Neural cell (in vitro differentiated cells): ENCODE measurements at regions not wholly inside any gene's neighbourhood (a gene's known extent, or its start where the extent isn't known, plus 50 kb on each side); places are given as distances from the start of the nearest gene placed in this dataset.

Experiments
- H2AFZ ChIP-seq: fragments of 200-600, 300-800 bp; sonication (generic), shearing (Covaris generic); 2 replicates; pipeline ENCODE4 v1.6.0; 2014; ENCODE audit warnings: low read depth, mild to moderate bottlenecking, antibody characterized with exemption, low read length, moderate library complexity
- H3F3A ChIP-seq: fragments of 200-600 bp; shearing (Covaris generic); 2 replicates; pipeline ENCODE4 v1.6.1; 2016; ENCODE audit warnings: mild to moderate bottlenecking, moderate library complexity, mixed read lengths, antibody characterized with exemption, low read length; ENCODE audit not compliant: insufficient read depth, poor library complexity, severe bottlenecking
- H3K27ac ChIP-seq: fragments of 200-600, 300-800 bp; sonication (generic), shearing (Covaris generic); 2 replicates; pipeline ENCODE4 v1.5.1; 2014; ENCODE audit warnings: mild to moderate bottlenecking, low read length, moderate library complexity
- H3K27me3 ChIP-seq: fragments of 300-800, 200-600 bp; sonication (generic), shearing (Covaris generic); 2 replicates; pipeline ENCODE4 v1.6.0; 2014; ENCODE audit warnings: mild to moderate bottlenecking, low read depth, low read length, moderate library complexity; ENCODE audit not compliant: insufficient read depth
- H3K36me3 ChIP-seq: fragments of 300-800, 200-600 bp; sonication (generic), shearing (Covaris generic); 2 replicates; pipeline ENCODE4 v1.5.1; 2014; ENCODE audit warnings: mild to moderate bottlenecking, antibody characterized with exemption, low read length, moderate library complexity; ENCODE audit not compliant: insufficient read depth
- H3K4me2 ChIP-seq: fragments of 300-800, 200-600 bp; sonication (generic), shearing (Covaris generic); 2 replicates; pipeline ENCODE4 v1.6.0; 2014; ENCODE audit warnings: mild to moderate bottlenecking, low read length
- H3K4me3 ChIP-seq: fragments of 300-800, 200-600 bp; sonication (generic), shearing (Covaris generic); 2 replicates; pipeline ENCODE4 v1.5.1; 2014; ENCODE audit warnings: mild to moderate bottlenecking, low read length, moderate library complexity
- H3K79me2 ChIP-seq: fragments of 200-600 bp; shearing (Covaris generic); replicated peaks from 2 replicates; pipeline ENCODE4 v1.6.0; 2014; ENCODE audit warnings: mild to moderate bottlenecking, low read length, moderate library complexity; ENCODE audit not compliant: insufficient read depth
- H3K9ac ChIP-seq: fragments of 300-800, 200-600 bp; sonication (generic), shearing (Covaris generic); 2 replicates; pipeline ENCODE4 v1.6.1; 2016; ENCODE audit warnings: mild to moderate bottlenecking, low read length, mixed read lengths
- H3K9me2 ChIP-seq: fragments of 200-600 bp; shearing (Covaris generic); 2 replicates; pipeline ENCODE4 v1.6.1; 2016; ENCODE audit warnings: mild to moderate bottlenecking, low read length, mixed read lengths; ENCODE audit not compliant: insufficient read depth
- H3K9me3 ChIP-seq: fragments of 200-600, 300-800 bp; sonication (generic), shearing (Covaris generic); 2 replicates; pipeline ENCODE4 v1.6.1; 2016; ENCODE audit warnings: mild to moderate bottlenecking, mixed run types, low read length, moderate library complexity, mixed read lengths
- H4K20me1 ChIP-seq: fragments of 200-600 bp; shearing (Covaris generic); 2 replicates; pipeline ENCODE4 v1.6.1; 2016; ENCODE audit warnings: mild to moderate bottlenecking, mixed run types; ENCODE audit not compliant: insufficient read depth
- EP300 ChIP-seq: fragments of 450-650 bp; conservative IDR thresholded peaks from 2 replicates; pipeline ENCODE4 v1.6.1; 2014; ENCODE audit warnings: antibody characterized with exemption, mild to moderate bottlenecking, moderate library complexity; ENCODE audit not compliant: poor library complexity, severe bottlenecking
- EZH2 ChIP-seq: fragments of 200-600, 300-800 bp; shearing (Covaris generic), sonication (generic); IDR thresholded peaks from 2 replicates; pipeline ENCODE4 v1.6.1; 2014; ENCODE audit warnings: antibody characterized with exemption, low read length, borderline replicate concordance, mild to moderate bottlenecking; ENCODE audit not compliant: insufficient read depth, poor library complexity, severe bottlenecking
- MXI1 ChIP-seq: fragments of 450-650 bp; conservative IDR thresholded peaks from 2 replicates; pipeline ENCODE4 v1.6.1; 2014; ENCODE audit warnings: antibody characterized with exemption, mild to moderate bottlenecking; ENCODE audit not compliant: poor library complexity, severe bottlenecking
- POLR2AphosphoS5 ChIP-seq: IDR thresholded peaks from 2 replicates; pipeline ENCODE4 v1.6.1; 2012
- RAD21 ChIP-seq: fragments of 450-650 bp; conservative IDR thresholded peaks from 2 replicates; pipeline ENCODE4 v1.6.1; 2014; ENCODE audit warnings: antibody characterized with exemption, mild to moderate bottlenecking, moderate library complexity
- SMC3 ChIP-seq: fragments of 450-650 bp; conservative IDR thresholded peaks from 2 replicates; pipeline ENCODE4 v1.6.1; 2014; ENCODE audit warnings: antibody characterized with exemption, mild to moderate bottlenecking, moderate library complexity; ENCODE audit not compliant: poor library complexity
- TAF1 ChIP-seq: IDR thresholded peaks from 2 replicates; pipeline ENCODE4 v1.6.1; 2012; ENCODE audit warnings: low read depth
- TF ChIP-seq, protein P1 (sequence below): fragments of 450-650 bp; IDR thresholded peaks from 2 replicates; pipeline ENCODE4 v1.5.1; 2014; ENCODE audit warnings: antibody characterized with exemption, mild to moderate bottlenecking, moderate library complexity; ENCODE audit not compliant: poor library complexity, severe bottlenecking
- TF ChIP-seq, protein P2 (sequence below): IDR thresholded peaks from 2 replicates; pipeline ENCODE4 v1.6.1; 2012; ENCODE audit warnings: borderline replicate concordance

DNA sequence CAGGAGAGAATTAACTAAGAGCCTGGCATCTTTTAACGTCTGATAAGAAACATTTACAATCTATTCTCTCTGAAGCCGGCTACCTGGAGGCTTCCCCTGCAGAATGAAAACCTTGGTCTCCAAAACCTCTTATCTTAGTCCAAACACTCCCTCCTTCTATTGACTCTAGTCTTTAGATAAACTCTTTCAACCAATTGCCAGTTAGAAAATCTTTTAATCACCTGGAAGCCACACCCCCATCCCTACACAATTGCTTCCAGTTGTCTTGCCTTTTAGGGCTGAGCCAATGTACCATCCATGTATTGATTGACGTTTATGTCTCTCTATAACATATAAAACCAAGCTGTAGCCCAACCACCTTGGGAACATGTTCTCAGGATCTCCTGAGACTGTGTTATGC lies 1343.1 kb upstream of the C9orf72 start:
- H3K9ac ChIP-seq: no peak overlapping the region
- H3F3A ChIP-seq: no peaks in the 10 kb centered on the region
- H3K36me3 ChIP-seq: no peaks in the 10 kb centered on the region
- no peak overlapping the region for H2AFZ ChIP-seq
- H3K4me2 ChIP-seq: no peak overlapping the region
- H4K20me1 ChIP-seq: no peaks in the 10 kb centered on the region
- H3K9me3 ChIP-seq: no peaks in the 10 kb centered on the region
- H3K27ac ChIP-seq: no peak overlapping the region
- TF ChIP-seq MXI1 (no peak), SMC3 (no peak), EP300 (no peak), EZH2 (no peak), POLR2AphosphoS5 (no peak), RAD21 (no peak), TAF1 (no peak)
- TF ChIP-seq, protein P1, sequence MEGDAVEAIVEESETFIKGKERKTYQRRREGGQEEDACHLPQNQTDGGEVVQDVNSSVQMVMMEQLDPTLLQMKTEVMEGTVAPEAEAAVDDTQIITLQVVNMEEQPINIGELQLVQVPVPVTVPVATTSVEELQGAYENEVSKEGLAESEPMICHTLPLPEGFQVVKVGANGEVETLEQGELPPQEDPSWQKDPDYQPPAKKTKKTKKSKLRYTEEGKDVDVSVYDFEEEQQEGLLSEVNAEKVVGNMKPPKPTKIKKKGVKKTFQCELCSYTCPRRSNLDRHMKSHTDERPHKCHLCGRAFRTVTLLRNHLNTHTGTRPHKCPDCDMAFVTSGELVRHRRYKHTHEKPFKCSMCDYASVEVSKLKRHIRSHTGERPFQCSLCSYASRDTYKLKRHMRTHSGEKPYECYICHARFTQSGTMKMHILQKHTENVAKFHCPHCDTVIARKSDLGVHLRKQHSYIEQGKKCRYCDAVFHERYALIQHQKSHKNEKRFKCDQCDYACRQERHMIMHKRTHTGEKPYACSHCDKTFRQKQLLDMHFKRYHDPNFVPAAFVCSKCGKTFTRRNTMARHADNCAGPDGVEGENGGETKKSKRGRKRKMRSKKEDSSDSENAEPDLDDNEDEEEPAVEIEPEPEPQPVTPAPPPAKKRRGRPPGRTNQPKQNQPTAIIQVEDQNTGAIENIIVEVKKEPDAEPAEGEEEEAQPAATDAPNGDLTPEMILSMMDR: no peak
- TF ChIP-seq, protein P2, sequence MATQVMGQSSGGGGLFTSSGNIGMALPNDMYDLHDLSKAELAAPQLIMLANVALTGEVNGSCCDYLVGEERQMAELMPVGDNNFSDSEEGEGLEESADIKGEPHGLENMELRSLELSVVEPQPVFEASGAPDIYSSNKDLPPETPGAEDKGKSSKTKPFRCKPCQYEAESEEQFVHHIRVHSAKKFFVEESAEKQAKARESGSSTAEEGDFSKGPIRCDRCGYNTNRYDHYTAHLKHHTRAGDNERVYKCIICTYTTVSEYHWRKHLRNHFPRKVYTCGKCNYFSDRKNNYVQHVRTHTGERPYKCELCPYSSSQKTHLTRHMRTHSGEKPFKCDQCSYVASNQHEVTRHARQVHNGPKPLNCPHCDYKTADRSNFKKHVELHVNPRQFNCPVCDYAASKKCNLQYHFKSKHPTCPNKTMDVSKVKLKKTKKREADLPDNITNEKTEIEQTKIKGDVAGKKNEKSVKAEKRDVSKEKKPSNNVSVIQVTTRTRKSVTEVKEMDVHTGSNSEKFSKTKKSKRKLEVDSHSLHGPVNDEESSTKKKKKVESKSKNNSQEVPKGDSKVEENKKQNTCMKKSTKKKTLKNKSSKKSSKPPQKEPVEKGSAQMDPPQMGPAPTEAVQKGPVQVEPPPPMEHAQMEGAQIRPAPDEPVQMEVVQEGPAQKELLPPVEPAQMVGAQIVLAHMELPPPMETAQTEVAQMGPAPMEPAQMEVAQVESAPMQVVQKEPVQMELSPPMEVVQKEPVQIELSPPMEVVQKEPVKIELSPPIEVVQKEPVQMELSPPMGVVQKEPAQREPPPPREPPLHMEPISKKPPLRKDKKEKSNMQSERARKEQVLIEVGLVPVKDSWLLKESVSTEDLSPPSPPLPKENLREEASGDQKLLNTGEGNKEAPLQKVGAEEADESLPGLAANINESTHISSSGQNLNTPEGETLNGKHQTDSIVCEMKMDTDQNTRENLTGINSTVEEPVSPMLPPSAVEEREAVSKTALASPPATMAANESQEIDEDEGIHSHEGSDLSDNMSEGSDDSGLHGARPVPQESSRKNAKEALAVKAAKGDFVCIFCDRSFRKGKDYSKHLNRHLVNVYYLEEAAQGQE: no peak
- no peaks in the 10 kb centered on the region for H3K27me3 ChIP-seq
- no peaks in the 10 kb centered on the region for H3K9me2 ChIP-seq
- no peak overlapping the region for H3K4me3 ChIP-seq
- H3K79me2 ChIP-seq: no peaks in the 10 kb centered on the region

DNA sequence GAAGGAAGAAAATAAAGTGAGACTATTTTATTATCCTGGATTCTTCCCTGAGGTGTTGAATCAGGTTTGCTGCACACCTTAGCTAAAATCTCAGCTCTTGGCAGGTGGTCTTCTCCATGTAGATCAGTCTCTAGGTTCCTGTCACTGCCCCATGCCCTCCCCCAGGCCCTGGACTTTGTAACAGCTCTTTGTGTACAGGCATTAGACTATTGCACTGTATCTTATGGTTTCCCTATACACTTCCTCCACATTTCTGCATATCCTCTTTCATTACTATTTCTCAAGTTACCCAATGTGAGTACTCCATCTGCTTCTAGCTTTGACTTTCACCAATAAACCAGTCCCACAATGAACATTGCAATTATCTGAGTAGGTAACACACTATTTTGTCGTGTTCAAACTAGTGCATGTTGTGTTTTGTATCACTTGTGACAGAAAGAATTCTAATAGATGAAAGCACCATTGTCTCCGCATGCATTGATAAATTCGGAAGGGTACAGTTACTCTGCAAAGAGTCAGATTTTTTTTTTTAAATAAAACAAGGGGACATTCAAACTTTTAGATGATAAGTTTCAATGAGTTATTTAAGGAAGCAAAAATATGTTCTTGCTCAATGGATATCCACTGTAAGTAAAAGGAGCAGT lies 1348.7 kb upstream of the C9orf72 start:
- no peaks in the 10 kb centered on the region for H4K20me1 ChIP-seq
- no peak overlapping the region for H3K27ac ChIP-seq
- H3K79me2 ChIP-seq: no peaks in the 10 kb centered on the region
- no peak overlapping the region for H2AFZ ChIP-seq
- no peak overlapping the region for H3K9ac ChIP-seq
- no peak overlapping the region for H3K4me2 ChIP-seq
- no peaks in the 10 kb centered on the region for H3F3A ChIP-seq
- no peaks in the 10 kb centered on the region for H3K9me2 ChIP-seq
- H3K36me3 ChIP-seq: no peaks in the 10 kb centered on the region
- H3K4me3 ChIP-seq: no peak overlapping the region
- TF ChIP-seq EZH2 (no peak), TAF1 (no peak), SMC3 (no peak), POLR2AphosphoS5 (no peak), RAD21 (no peak), MXI1 (no peak), EP300 (no peak)
- TF ChIP-seq, protein P1: no peak
- TF ChIP-seq, protein P2: no peak
- H3K9me3 ChIP-seq: no peaks in the 10 kb centered on the region
- no peaks in the 10 kb centered on the region for H3K27me3 ChIP-seq
